T-helper 2 cell treated with Interferon-gamma antibody and Interleukin-4, amounts not matched to agents 5 μg/mL and 100 μg/mL, for 36 hours (primary cell): ENCODE measurements at regions not wholly inside any gene's neighbourhood (a gene's known extent, or its start where the extent isn't known, plus 50 kb on each side); places are given as distances from the start of the nearest gene placed in this dataset.

Experiments used
- DNase-seq: peaks from one replicate; pipeline ENCODE4 v3.0.0; 2021; ENCODE audit warnings: low spot score
- H3K27ac Mint-ChIP-seq: one replicate; pipeline ENCODE4 v1.8.0; 2021; ENCODE audit warnings: mild to moderate bottlenecking, mixed read lengths
- H3K27me3 Mint-ChIP-seq: one replicate; pipeline ENCODE4 v1.8.0; 2021; ENCODE audit warnings: low read depth, mixed read lengths
- H3K36me3 Mint-ChIP-seq: one replicate; pipeline ENCODE4 v1.8.0; 2021; ENCODE audit warnings: low read depth, mixed read lengths
- H3K4me1 Mint-ChIP-seq: one replicate; pipeline ENCODE4 v1.8.0; 2021; ENCODE audit warnings: low read depth, mixed read lengths
- H3K4me3 Mint-ChIP-seq: one replicate; pipeline ENCODE4 v1.8.0; 2022; ENCODE audit warnings: mild to moderate bottlenecking, moderate library complexity, mixed read lengths
- H3K9me3 Mint-ChIP-seq: one replicate; pipeline ENCODE4 v1.8.0; 2021; ENCODE audit warnings: mixed read lengths

- Mint-ChIP-seq H3K27ac (no peak overlapping the region), H3K27me3 (no peaks in the 10 kb centered on the region), H3K36me3 (no peaks in the 10 kb centered on the region), H3K4me1 (no peaks in the 10 kb centered on the region), H3K4me3 (no peak overlapping the region), H3K9me3 (no peaks in the 10 kb centered on the region)
- no peak for DNase-seq
These were observed 362.3 kb downstream of the WDR11 start for GRCh38 chr10:121213437-121213836.

GRCh38 chr10:121216295-121216694, 365.1 kb downstream of the WDR11 start:
- no peak overlapping the region for H3K27ac Mint-ChIP-seq
- H3K9me3 Mint-ChIP-seq, result no peaks in the 10 kb centered on the region
- no peaks in the 10 kb centered on the region for H3K4me1 Mint-ChIP-seq
- no peak for DNase-seq
- H3K4me3 Mint-ChIP-seq, result no peak overlapping the region
- H3K36me3 Mint-ChIP-seq, result no peaks in the 10 kb centered on the region
- H3K27me3 Mint-ChIP-seq, result no peaks in the 10 kb centered on the region

- DNase-seq, result no peak
- no peaks in the 10 kb centered on the region for H3K4me1 Mint-ChIP-seq
- H3K36me3 Mint-ChIP-seq, result no peaks in the 10 kb centered on the region
- H3K27me3 Mint-ChIP-seq, result no peaks in the 10 kb centered on the region
- H3K27ac Mint-ChIP-seq, result no peak overlapping the region
- H3K9me3 Mint-ChIP-seq, result no peaks in the 10 kb centered on the region
- H3K4me3 Mint-ChIP-seq, result no peak overlapping the region
These were observed 365.6 kb downstream of the WDR11 start for GRCh38 chr10:121216721-121217181.

- no peak overlapping the region for H3K4me3 Mint-ChIP-seq
- no peak overlapping the region for H3K27ac Mint-ChIP-seq
- no peaks in the 10 kb centered on the region for H3K27me3 Mint-ChIP-seq
- no peaks in the 10 kb centered on the region for H3K9me3 Mint-ChIP-seq
- no peaks in the 10 kb centered on the region for H3K4me1 Mint-ChIP-seq
- H3K36me3 Mint-ChIP-seq, result no peaks in the 10 kb centered on the region
- no peak for DNase-seq
These were observed 366.2 kb downstream of the WDR11 start for GRCh38 chr10:121217331-121217730.

- no peak for DNase-seq
- Mint-ChIP-seq H3K36me3 (no peaks in the 10 kb centered on the region), H3K4me3 (no peak overlapping the region), H3K4me1 (no peaks in the 10 kb centered on the region), H3K27ac (no peak overlapping the region), H3K9me3 (no peaks in the 10 kb centered on the region), H3K27me3 (no peaks in the 10 kb centered on the region)
These were observed 369.9 kb downstream of the WDR11 start for GRCh38 chr10:121221072-121221471.

GRCh38 chr10:121221991-121222390, 370.8 kb downstream of the WDR11 start:
- H3K9me3 Mint-ChIP-seq, result no peaks in the 10 kb centered on the region

GRCh38 chr10:121222842-121223241, 371.7 kb downstream of the WDR11 start:
- H3K27ac Mint-ChIP-seq, result no peak overlapping the region
- H3K9me3 Mint-ChIP-seq, result no peaks in the 10 kb centered on the region
- H3K4me1 Mint-ChIP-seq, result no peaks in the 10 kb centered on the region
- no peak overlapping the region for H3K4me3 Mint-ChIP-seq
- H3K27me3 Mint-ChIP-seq, result no peaks in the 10 kb centered on the region
- no peaks in the 10 kb centered on the region for H3K36me3 Mint-ChIP-seq
- no peak for DNase-seq

More at GRCh38 chr10:121221991-121222390, 370.8 kb downstream of the WDR11 start:
- Mint-ChIP-seq H3K27me3 (no peaks in the 10 kb centered on the region), H3K4me3 (no peak overlapping the region), H3K4me1 (no peaks in the 10 kb centered on the region), H3K27ac (no peak overlapping the region), H3K36me3 (no peaks in the 10 kb centered on the region)
- DNase-seq, result no peak

GRCh38 chr10:121231079-121231478, 367.2 kb downstream of the FGFR2 start:
- Mint-ChIP-seq H3K4me1 (no peaks in the 10 kb centered on the region), H3K27me3 (no peaks in the 10 kb centered on the region), H3K36me3 (no peaks in the 10 kb centered on the region), H3K4me3 (no peak overlapping the region), H3K27ac (no peak overlapping the region), H3K9me3 (peaks cover 7% of the 10 kb centered on the region)
- DNase-seq, result no peak

- DNase-seq, result no peak
- Mint-ChIP-seq H3K27ac (no peak overlapping the region), H3K4me3 (no peak overlapping the region), H3K36me3 (no peaks in the 10 kb centered on the region), H3K27me3 (no peaks in the 10 kb centered on the region), H3K9me3 (peaks cover 18% of the 10 kb centered on the region), H3K4me1 (no peaks in the 10 kb centered on the region)
These were observed 365.8 kb downstream of the FGFR2 start for GRCh38 chr10:121232494-121232893.

- no peak overlapping the region for H3K27ac Mint-ChIP-seq
- DNase-seq, result no peak
- peaks cover 29% of the 10 kb centered on the region for H3K9me3 Mint-ChIP-seq
- no peaks in the 10 kb centered on the region for H3K27me3 Mint-ChIP-seq
- H3K4me1 Mint-ChIP-seq, result no peaks in the 10 kb centered on the region
- H3K4me3 Mint-ChIP-seq, result no peak overlapping the region
- no peaks in the 10 kb centered on the region for H3K36me3 Mint-ChIP-seq
These were observed 362.6 kb downstream of the FGFR2 start for GRCh38 chr10:121235692-121236091.

- no peak overlapping the region for H3K4me3 Mint-ChIP-seq
- no peaks in the 10 kb centered on the region for H3K36me3 Mint-ChIP-seq
- DNase-seq, result no peak
- H3K9me3 Mint-ChIP-seq, result peaks cover 32% of the 10 kb centered on the region
- H3K27me3 Mint-ChIP-seq, result no peaks in the 10 kb centered on the region
- no peak overlapping the region for H3K27ac Mint-ChIP-seq
- no peaks in the 10 kb centered on the region for H3K4me1 Mint-ChIP-seq
These were observed 361.6 kb downstream of the FGFR2 start for GRCh38 chr10:121236621-121237020.

GRCh38 chr10:121237718-121238117, 360.5 kb downstream of the FGFR2 start:
- no peak for DNase-seq
- Mint-ChIP-seq H3K36me3 (no peaks in the 10 kb centered on the region), H3K4me3 (no peak overlapping the region), H3K9me3 (peaks cover 32% of the 10 kb centered on the region), H3K27ac (no peak overlapping the region), H3K4me1 (no peaks in the 10 kb centered on the region), H3K27me3 (no peaks in the 10 kb centered on the region)

- peaks cover 32% of the 10 kb centered on the region for H3K9me3 Mint-ChIP-seq
- H3K27me3 Mint-ChIP-seq, result no peaks in the 10 kb centered on the region
- no peaks in the 10 kb centered on the region for H3K36me3 Mint-ChIP-seq
- DNase-seq, result no peak
- no peak overlapping the region for H3K27ac Mint-ChIP-seq
- no peaks in the 10 kb centered on the region for H3K4me1 Mint-ChIP-seq
- no peak overlapping the region for H3K4me3 Mint-ChIP-seq
These were observed 358.2 kb downstream of the FGFR2 start for GRCh38 chr10:121240011-121240410.

GRCh38 chr10:121240556-121240955, 357.7 kb downstream of the FGFR2 start:
- Mint-ChIP-seq H3K4me3 (no peak overlapping the region), H3K27me3 (no peaks in the 10 kb centered on the region), H3K9me3 (peaks cover 30% of the 10 kb centered on the region), H3K27ac (no peak overlapping the region), H3K4me1 (no peaks in the 10 kb centered on the region), H3K36me3 (no peaks in the 10 kb centered on the region)
- DNase-seq, result no peak

GRCh38 chr10:121241337-121241736, 356.9 kb downstream of the FGFR2 start:
- no peak for DNase-seq
- no peaks in the 10 kb centered on the region for H3K27me3 Mint-ChIP-seq

More at GRCh38 chr10:121241337-121241736, 356.9 kb downstream of the FGFR2 start:
- no peaks in the 10 kb centered on the region for H3K4me1 Mint-ChIP-seq
- no peak overlapping the region for H3K27ac Mint-ChIP-seq
- no peaks in the 10 kb centered on the region for H3K36me3 Mint-ChIP-seq
- H3K9me3 Mint-ChIP-seq, result peaks cover 22% of the 10 kb centered on the region
- H3K4me3 Mint-ChIP-seq, result no peak overlapping the region
